Sigmoid colon (tissue), 4 donors: ENCODE measurements at regions not wholly inside any gene's neighbourhood (a gene's known extent, or its start where the extent isn't known, plus 50 kb on each side); places are given as distances from the start of the nearest gene placed in this dataset.

Source experiments
- CTCF ChIP-seq, 4 experiments: fragments of 450-650 bp in 3 of 4; fragments of 200-600 bp in 1 of 4; IDR thresholded peaks; one replicate each; pipeline ENCODE4 v1.5.1; 2016 to 2019; ENCODE audit warnings: antibody characterized with exemption in 4 of 4, mild to moderate bottlenecking in 3 of 4, moderate library complexity in 2 of 4
- EP300 ChIP-seq, 4 donors: sonication (generic); formaldehyde crosslinking; IDR thresholded peaks; one replicate each; pipeline ENCODE4 v1.6.1; 2017; ENCODE audit warnings: antibody characterized with exemption in 4 of 4
- POLR2A ChIP-seq, 2 donors: fragments of 450-650 bp; IDR thresholded peaks; one replicate each; pipeline ENCODE4 v1.6.1; 2016; ENCODE audit warnings: antibody characterized with exemption in 2 of 2, mild to moderate bottlenecking in 2 of 2, moderate library complexity in 2 of 2
- POLR2AphosphoS5 ChIP-seq, 4 donors: sonication (generic); formaldehyde crosslinking; IDR thresholded peaks; one replicate each; pipeline ENCODE4 v1.6.1; 2017; ENCODE audit warnings: antibody characterized with exemption in 4 of 4

GRCh38 chr21:28084951-28085350, 907.7 kb downstream of the LTN1 start:
- TF ChIP-seq POLR2AphosphoS5 (IDR thresholded peaks at IDR 0.05) (no peak), CTCF (IDR thresholded peaks at IDR 0.05) (no peak), POLR2A (IDR thresholded peaks at IDR 0.05) (no peak), EP300 (IDR thresholded peaks at IDR 0.05) (no peak)
